ENCODE measurements at regions not wholly inside any gene's neighbourhood (a gene's known extent, or its start where the extent isn't known, plus 50 kb on each side); places are given as distances from the start of the nearest gene placed in this dataset.

DNA sequence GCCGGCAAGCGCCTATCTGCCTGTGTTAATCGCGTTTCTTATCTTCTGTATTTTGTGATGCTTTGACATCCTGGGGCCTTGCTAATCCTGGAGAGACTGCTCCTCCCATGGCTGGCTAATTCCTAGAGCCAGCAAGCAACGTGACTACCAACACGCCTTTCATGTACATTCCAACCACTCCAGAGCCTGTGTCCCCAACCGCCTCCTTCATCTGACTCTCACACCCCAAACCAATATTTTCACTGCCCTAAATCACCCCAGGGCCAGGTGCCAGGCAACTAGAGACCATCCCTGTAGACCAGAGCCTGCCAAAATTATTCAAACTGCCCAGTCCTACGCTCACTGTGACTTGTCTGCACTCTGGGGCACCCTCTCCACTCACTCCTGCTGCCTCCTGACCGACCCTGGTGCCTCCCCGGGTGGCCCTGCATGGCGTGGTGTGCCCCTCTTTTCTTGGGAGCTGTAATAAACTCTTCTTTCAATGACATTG lies 50.5 kb upstream of the COL5A1 start:
- no peaks in the 10 kb centered on the region for H3K4me1 Mint-ChIP-seq (ENCODE audit: low read depth in 2 of 2)
- H3K27me3 Mint-ChIP-seq: peaks cover 29 to 45% of the 10 kb centered on the region in 2 donors
- H3K27ac Mint-ChIP-seq: no peak overlapping the region
- H3K9me3 Mint-ChIP-seq: no peaks in the 10 kb centered on the region
- H3K4me3 Mint-ChIP-seq: no peak overlapping the region
- ATAC-seq (replicated peaks): no peak
- no peaks in the 10 kb centered on the region for H3K36me3 Mint-ChIP-seq (ENCODE audit: insufficient read depth)
- DNase-seq: no peak

GRCh38 chr9:134591573-134591981 lies 50.0 kb upstream of the COL5A1 start:
- no peaks in the 10 kb centered on the region for H3K9me3 Mint-ChIP-seq
- H3K36me3 Mint-ChIP-seq (ENCODE audit: insufficient read depth): no peaks in the 10 kb centered on the region
- no peaks in the 10 kb centered on the region for H3K4me1 Mint-ChIP-seq (ENCODE audit: low read depth in 2 of 2)
- ATAC-seq (replicated peaks) (no peak), DNase-seq (no peak)
- peaks cover 29 to 45% of the 10 kb centered on the region in 2 donors for H3K27me3 Mint-ChIP-seq
- H3K4me3 Mint-ChIP-seq: no peak overlapping the region
- no peak overlapping the region for H3K27ac Mint-ChIP-seq

Data from effector memory CD8-positive, alpha-beta T cell (primary cell).